ENCODE measurements at regions not wholly inside any gene's neighbourhood (a gene's known extent, or its start where the extent isn't known, plus 50 kb on each side); places are given as distances from the start of the nearest gene placed in this dataset.

DNA sequence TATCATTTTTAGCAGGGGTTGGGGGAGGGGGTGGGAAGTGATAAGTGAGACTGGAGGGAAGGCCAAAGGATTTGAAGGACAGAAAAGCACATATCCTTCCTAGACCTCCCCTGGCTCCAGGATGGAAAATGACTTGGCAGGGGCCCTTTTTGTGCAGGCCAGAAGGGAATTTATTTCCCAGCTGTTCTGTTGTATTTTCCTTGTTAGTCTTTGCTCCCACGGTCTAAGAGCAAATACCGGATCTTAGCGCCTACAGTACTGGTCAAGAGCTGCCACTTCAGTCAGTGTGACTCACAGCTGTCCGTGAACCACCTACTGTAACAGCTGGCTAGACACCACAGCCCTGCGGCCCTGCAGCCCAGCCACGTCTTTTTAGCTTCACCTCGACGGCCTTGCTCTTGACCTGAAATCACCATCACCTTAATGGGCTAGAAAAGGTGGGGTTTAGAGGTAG lies 51.0 kb upstream of the ERRFI1 start:
- ChIA-PET POLR2A (ENCODE audit: partially characterized antibody) (no interaction called here), CTCF (ENCODE audit: partially characterized antibody) (interaction anchor here (0.7 to 2.2 kb wide), 6 partner anchors 9 to 239 kb away, joined by 3 to 11 read pairs (median 4); no protein-coding TSS in a partner anchor)
- Histone ChIP-seq H3K56ac (replicated peaks; ENCODE audit: insufficient read length, low read depth, low read length) (no peak overlapping the region), H2BK120ac (replicated peaks; ENCODE audit: low read depth, low read length) (no peak overlapping the region), H2BK12ac (ENCODE audit: low read depth, low read length) (no peak overlapping the region; the same call in 1 of the 2 replicates), H2BK20ac (ENCODE audit: low read length) (no peak overlapping the region), H2AFZ (ENCODE audit: low read length) (no peak overlapping the region), H3K79me1 (ENCODE audit: low read depth, low read length) (no peaks in the 10 kb centered on the region), H3K4me2 (ENCODE audit: insufficient read depth in 1 of 2, low read depth in 2 of 2, low read length in 2 of 2) (no peak overlapping the region), H4K8ac (ENCODE audit: extremely low read depth, insufficient read depth, low read length) (no peak overlapping the region), H3K4me1 (replicated peaks in 1 of 4; ENCODE audit: control insufficient read depth in 3 of 4, insufficient read depth in 4 of 4, low read length in 3 of 4) (peaks cover 0 to 6% (median 4%) of the 10 kb centered on the region in 4 experiments; a peak in 5 of 7 replicates), H3K27me3 (replicated peaks in 1 of 4; ENCODE audit: control insufficient read depth in 3 of 4, extremely low read depth in 1 of 4, insufficient read depth in 3 of 4, low read length in 3 of 4) (no peaks in the 10 kb centered on the region), H3K27ac (ENCODE audit: low read depth, low read length) (no peak overlapping the region), H4K91ac (replicated peaks; ENCODE audit: insufficient read length, low read length) (no peak overlapping the region), H3K18ac (ENCODE audit: extremely low read depth, low read length) (no peak overlapping the region), H3K9me3 (ENCODE audit: insufficient read depth in 2 of 2, low read depth in 1 of 2, low read length in 1 of 2) (no peaks in the 10 kb centered on the region), H2AK5ac (ENCODE audit: low read depth, low read length) (no peak overlapping the region), H3K9ac (replicated peaks in 1 of 4; ENCODE audit: extremely low read depth in 1 of 4, low read depth in 3 of 4, low read length in 3 of 4) (no peak overlapping the region), H3K36me3 (ENCODE audit: control insufficient read depth in 2 of 4, insufficient read depth in 4 of 4, low read length in 3 of 4) (no peaks in the 10 kb centered on the region), H3K23me2 (ENCODE audit: low read depth, low read length) (no peaks in the 10 kb centered on the region), H2BK15ac (ENCODE audit: low read length) (no peak overlapping the region; the same call in 1 of the 2 replicates), H3K79me2 (ENCODE audit: control insufficient read depth in 1 of 2, insufficient read depth in 2 of 2, low read length in 2 of 2) (no peaks in the 10 kb centered on the region), H3K14ac (ENCODE audit: insufficient read length) (no peak overlapping the region), H3K23ac (ENCODE audit: insufficient read length) (no peak overlapping the region), H4K20me1 (replicated peaks in 1 of 2; ENCODE audit: control insufficient read depth in 1 of 2, insufficient read depth in 2 of 2, low read length in 2 of 2) (no peaks in the 10 kb centered on the region), H3K4me3 (ENCODE audit: extremely low read depth in 1 of 4, insufficient read depth in 2 of 4, low read depth in 3 of 4, low read length in 4 of 4) (no peak overlapping the region), H2BK5ac (ENCODE audit: low read depth, low read length) (no peak overlapping the region; the same call in 1 of the 2 replicates), H3K4ac (replicated peaks; ENCODE audit: insufficient read length, low read depth, low read length) (no peak overlapping the region), H4K5ac (ENCODE audit: insufficient read length, low read depth, low read length) (no peak overlapping the region)
- 88% methylated on average over 8 of the region's 8 CpGs; no CpG with 5 or more reads in 1 of the 2 experiments for WGBS, 2 experiments (ENCODE audit: extremely low coverage in 1 of 2, insufficient coverage in 1 of 2, insufficient read length in 1 of 2, insufficient replicate concordance in 2 of 2, low coverage in 1 of 2, low lambda C conversion rate in 2 of 2, missing lambda C conversion rate in 1 of 2)
- no peak for DNase-seq (ENCODE audit: low read depth in 1 of 2, low spot score in 2 of 2)
- FAIRE-seq, result no peak
- TF ChIP-seq RAD21 (IDR thresholded peaks at IDR 0.05 in 1 of 2, conservative IDR thresholded peaks at IDR 0.05 in 1 of 2; ENCODE audit: low read depth in 2 of 2, low read length in 2 of 2) (no peak), POLR2AphosphoS5 (IDR thresholded peaks at IDR 0.05; ENCODE audit: low read depth, low read length) (no peak)

All from H1 (cell line).